SK-N-SH (cell line): ENCODE measurements at regions not wholly inside any gene's neighbourhood (a gene's known extent, or its start where the extent isn't known, plus 50 kb on each side); places are given as distances from the start of the nearest gene placed in this dataset.

ENCODE experiments used
- CTCF ChIA-PET: fragments of 300-600, 350-600 bp; formaldehyde crosslinking; extraction: SDS; loops from one replicate; lab custom pipeline; 2021; lab: Yijun Ruan, JAX
- POLR2A ChIA-PET: fragments of 350-600 bp; sonication (Branson Sonifier 250); formaldehyde crosslinking; extraction: SDS; loops from one replicate; lab custom pipeline; 2020; ENCODE audit warnings: antibody characterized with exemption, inconsistent platforms; lab: Yijun Ruan, JAX
- DNase-seq: peaks from one replicate; pipeline ENCODE4 v3.0.0; 2012
- H2AFZ ChIP-seq: fragments of 200-600 bp; sonication (generic); 2 replicates; pipeline ENCODE4 v1.8.1; 2016; ENCODE audit warnings: antibody characterized with exemption, mild to moderate bottlenecking, low read depth
- H3F3A ChIP-seq: fragments of 200-600 bp; sonication (generic); replicated peaks from 2 replicates; pipeline ENCODE3; 2016; ENCODE audit warnings: antibody characterized with exemption, mild to moderate bottlenecking; ENCODE audit not compliant: insufficient read depth
- H3K27ac ChIP-seq, 2 experiments: fragments of 200-500 bp in 1 of 2; fragments of 200-600 bp in 1 of 2; sonication (Bioruptor generic) in 1 of 2; sonication (generic), shearing (Covaris generic) in 1 of 2; 2 replicates each; pipeline versions ENCODE4 v1.5.1 to v1.6.1; 2014 to 2016; ENCODE audit warnings: low read depth in 2 of 2, inconsistent platforms in 1 of 2, low read length in 1 of 2, mild to moderate bottlenecking in 1 of 2, mixed read lengths in 1 of 2
- H3K27me3 ChIP-seq: fragments of 200-600 bp; sonication (generic), shearing (Covaris generic); 2 replicates; pipeline ENCODE4 v1.6.1; 2016; ENCODE audit warnings: mixed run types; ENCODE audit not compliant: insufficient read depth
- H3K36me3 ChIP-seq, 2 experiments: fragments of 200-500 bp in 1 of 2; fragments of 200-600 bp in 1 of 2; sonication (Bioruptor generic) in 1 of 2; sonication (generic) in 1 of 2; replicated peaks in 1 of 2; 2 replicates each; pipeline versions ENCODE3 to v1.5.1; 2014 to 2016; ENCODE audit warnings: low read length in 1 of 2, mild to moderate bottlenecking in 1 of 2; ENCODE audit not compliant: insufficient read depth in 2 of 2, control insufficient read depth in 1 of 2
- H3K4me1 ChIP-seq, 2 experiments: fragments of 200-500 bp in 1 of 2; fragments of 200-600 bp in 1 of 2; sonication (Bioruptor generic) in 1 of 2; sonication (generic), shearing (Covaris generic) in 1 of 2; 2 replicates each; pipeline versions ENCODE4 v1.5.1 to v1.6.1; 2014 to 2016; ENCODE audit warnings: low read depth in 1 of 2, low read length in 1 of 2, mixed run types in 1 of 2; ENCODE audit not compliant: insufficient read depth in 2 of 2, control insufficient read depth in 1 of 2
- H3K4me2 ChIP-seq: fragments of 200-600 bp; sonication (generic), shearing (Covaris generic); 2 replicates; pipeline ENCODE4 v1.6.1; 2017; ENCODE audit warnings: mixed run types
- H3K4me3 ChIP-seq, 2 experiments: fragments of 200-500 bp in 1 of 2; fragments of 200-600 bp in 1 of 2; sonication (Bioruptor generic) in 1 of 2; sonication (generic), shearing (Covaris generic) in 1 of 2; 2 replicates each; pipeline versions ENCODE4 v1.5.1 to v1.8.1; 2014 to 2016; ENCODE audit warnings: low read depth in 2 of 2, inconsistent platforms in 1 of 2, low read length in 1 of 2, mild to moderate bottlenecking in 1 of 2, mixed read lengths in 1 of 2, moderate library complexity in 1 of 2
- H3K79me2 ChIP-seq: fragments of 200-600 bp; sonication (generic); 2 replicates; pipeline ENCODE4 v1.8.1; 2017; ENCODE audit warnings: mild to moderate bottlenecking; ENCODE audit not compliant: insufficient read depth
- H3K9ac ChIP-seq: fragments of 200-600 bp; sonication (generic); 2 replicates; pipeline ENCODE4 v1.6.1; 2017; ENCODE audit warnings: mixed run types
- H3K9me2 ChIP-seq: fragments of 200-600 bp; sonication (generic); 2 replicates; pipeline ENCODE4 v1.6.1; 2017; ENCODE audit warnings: mixed run types
- H3K9me3 ChIP-seq: fragments of 200-600 bp; sonication (generic); 2 replicates; pipeline ENCODE4 v1.6.1; 2017; ENCODE audit warnings: mixed run types, mild to moderate bottlenecking, moderate library complexity
- H4K20me1 ChIP-seq: fragments of 200-600 bp; sonication (generic); 2 replicates; pipeline ENCODE4 v1.6.1; 2017; ENCODE audit warnings: mild to moderate bottlenecking, mixed run types; ENCODE audit not compliant: insufficient read depth
- CHD2 ChIP-seq: fragments of 150-350 bp; IDR thresholded peaks from 2 replicates; pipeline ENCODE4 v1.6.1; 2018; ENCODE audit warnings: low read length; ENCODE audit not compliant: partially characterized antibody
- EP300 ChIP-seq, 2 experiments: IDR thresholded peaks; 2 replicates each; pipeline versions ENCODE4 v1.4.0 to v1.6.1; 2012; ENCODE audit warnings: borderline replicate concordance in 1 of 2, low read depth in 1 of 2, low read length in 1 of 2
- EZH2phosphoT487 ChIP-seq: fragments of 200-600 bp; sonication (generic); IDR thresholded peaks from 2 replicates; pipeline ENCODE4 v1.6.1; 2017; ENCODE audit warnings: low read depth, mixed run types, mild to moderate bottlenecking, antibody characterized with exemption, moderate library complexity, borderline replicate concordance
- FOSL2 ChIP-seq: IDR thresholded peaks from 2 replicates; pipeline ENCODE4 v1.4.0; 2012; ENCODE audit warnings: low read depth, mild to moderate bottlenecking, moderate library complexity, borderline replicate concordance
- FOXJ3 ChIP-seq: sonication (generic); formaldehyde crosslinking; IDR thresholded peaks from 2 replicates; pipeline ENCODE4 v1.5.1; 2020; ENCODE audit warnings: mild to moderate bottlenecking, missing genetic modification reagents
- FOXM1 ChIP-seq: IDR thresholded peaks from 2 replicates; pipeline ENCODE4 v1.4.0; 2012; ENCODE audit warnings: low read depth, mild to moderate bottlenecking
- GABPA ChIP-seq: IDR thresholded peaks from 2 replicates; pipeline ENCODE4 v1.4.0; 2012; ENCODE audit warnings: low read depth, mild to moderate bottlenecking
- GATA2 ChIP-seq: sonication (generic); formaldehyde crosslinking; IDR thresholded peaks from 2 replicates; pipeline ENCODE4 v1.5.0; 2020; ENCODE audit warnings: mild to moderate bottlenecking, missing genetic modification reagents
- JUND ChIP-seq: IDR thresholded peaks from 2 replicates; pipeline ENCODE4 v1.4.0; 2012
- MAX ChIP-seq: IDR thresholded peaks from 2 replicates; pipeline ENCODE4 v1.4.0; 2012; ENCODE audit warnings: low read depth
- MXI1 ChIP-seq: IDR thresholded peaks from 2 replicates; pipeline ENCODE4 v1.6.1; 2012; ENCODE audit warnings: mild to moderate bottlenecking, low read depth, low read length, improper control_type of control experiment
- NFIC ChIP-seq: IDR thresholded peaks from 2 replicates; pipeline ENCODE4 v1.4.0; 2012; ENCODE audit warnings: borderline replicate concordance
- PBX3 ChIP-seq: IDR thresholded peaks from 2 replicates; pipeline ENCODE4; 2012
- POLR2AphosphoS5 ChIP-seq: IDR thresholded peaks from 2 replicates; pipeline ENCODE4 v1.6.1; 2012; ENCODE audit warnings: low read depth, low read length
- RFX5 ChIP-seq: IDR thresholded peaks from 2 replicates; pipeline ENCODE4 v1.6.1; 2012; ENCODE audit warnings: mild to moderate bottlenecking, improper control_type of control experiment, low read length
- RXRA ChIP-seq: IDR thresholded peaks from 2 replicates; pipeline ENCODE4 v1.4.0; 2012; ENCODE audit warnings: low read depth, mild to moderate bottlenecking, borderline replicate concordance
- SIN3A ChIP-seq: IDR thresholded peaks from 2 replicates; pipeline ENCODE4 v1.6.1; 2012; ENCODE audit warnings: low read depth, mild to moderate bottlenecking, low read length, moderate library complexity, borderline replicate concordance
- WGBS: methylation state at CpG from one replicate; pipeline ENCODE4 v1.1.6; 2017; ENCODE audit warnings: low lambda C conversion rate; 5-methylcytosine and 5-hydroxymethylcytosine counted together
- TF ChIP-seq, protein P1 (sequence below): IDR thresholded peaks from 2 replicates; pipeline ENCODE4 v1.4.0; 2012; ENCODE audit warnings: low read depth, borderline replicate concordance
- TF ChIP-seq, protein P2 (sequence below): fragments of 150-350 bp; IDR thresholded peaks from 2 replicates; pipeline ENCODE4 v1.6.1; 2017; ENCODE audit warnings: antibody characterized with exemption, low read length, low read depth, borderline replicate concordance
- TF ChIP-seq, protein P3 (sequence below): IDR thresholded peaks from 2 replicates; pipeline ENCODE4 v1.4.0; 2012; ENCODE audit warnings: low read depth, borderline replicate concordance

- Histone ChIP-seq H3K4me3 (no peak overlapping the region), H3K27ac (no peak overlapping the region), H2AFZ (no peak overlapping the region), H3K9me3 (no peaks in the 10 kb centered on the region), H3K36me3 (no peaks in the 10 kb centered on the region), H3K27me3 (peaks cover 10% of the 10 kb centered on the region; the same call in 1 of the 2 replicates), H3K9me2 (no peaks in the 10 kb centered on the region), H4K20me1 (no peaks in the 10 kb centered on the region), H3K4me1 (peaks cover 0 to 8% of the 10 kb centered on the region in 2 experiments; a peak in 2 of 4 replicates), H3F3A (peaks cover 15% of the 10 kb centered on the region), H3K9ac (no peak overlapping the region), H3K79me2 (no peaks in the 10 kb centered on the region), H3K4me2 (no peak overlapping the region)
- CTCF ChIA-PET: interaction anchor here (1.0 kb wide), 1 partner anchor 8 kb away, joined by 3 read pairs; no protein-coding TSS in a partner anchor
- POLR2A ChIA-PET: no interaction called here
- WGBS: 60% methylated on average over 5 of the region's 5 CpGs
- TF ChIP-seq MXI1 (no peak), EZH2phosphoT487 (no peak), POLR2AphosphoS5 (no peak), GATA2 (CRISPR knock-in tag) (no peak), FOSL2 (no peak), SIN3A (no peak), RFX5 (no peak), JUND (no peak), RXRA (no peak), FOXM1 (no peak), FOXJ3 (CRISPR knock-in tag) (no peak), NFIC (no peak), MAX (no peak), CHD2 (no peak), EP300 (IDR thresholded peaks at IDR 0.05; ENCODE audit: borderline replicate concordance in 1 of 2, low read depth in 1 of 2, low read length in 1 of 2) (no peak), PBX3 (no peak), GABPA (no peak)
- TF ChIP-seq, protein P1, sequence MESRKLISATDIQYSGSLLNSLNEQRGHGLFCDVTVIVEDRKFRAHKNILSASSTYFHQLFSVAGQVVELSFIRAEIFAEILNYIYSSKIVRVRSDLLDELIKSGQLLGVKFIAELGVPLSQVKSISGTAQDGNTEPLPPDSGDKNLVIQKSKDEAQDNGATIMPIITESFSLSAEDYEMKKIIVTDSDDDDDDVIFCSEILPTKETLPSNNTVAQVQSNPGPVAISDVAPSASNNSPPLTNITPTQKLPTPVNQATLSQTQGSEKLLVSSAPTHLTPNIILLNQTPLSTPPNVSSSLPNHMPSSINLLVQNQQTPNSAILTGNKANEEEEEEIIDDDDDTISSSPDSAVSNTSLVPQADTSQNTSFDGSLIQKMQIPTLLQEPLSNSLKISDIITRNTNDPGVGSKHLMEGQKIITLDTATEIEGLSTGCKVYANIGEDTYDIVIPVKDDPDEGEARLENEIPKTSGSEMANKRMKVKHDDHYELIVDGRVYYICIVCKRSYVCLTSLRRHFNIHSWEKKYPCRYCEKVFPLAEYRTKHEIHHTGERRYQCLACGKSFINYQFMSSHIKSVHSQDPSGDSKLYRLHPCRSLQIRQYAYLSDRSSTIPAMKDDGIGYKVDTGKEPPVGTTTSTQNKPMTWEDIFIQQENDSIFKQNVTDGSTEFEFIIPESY: no peak
- TF ChIP-seq, protein P2, sequence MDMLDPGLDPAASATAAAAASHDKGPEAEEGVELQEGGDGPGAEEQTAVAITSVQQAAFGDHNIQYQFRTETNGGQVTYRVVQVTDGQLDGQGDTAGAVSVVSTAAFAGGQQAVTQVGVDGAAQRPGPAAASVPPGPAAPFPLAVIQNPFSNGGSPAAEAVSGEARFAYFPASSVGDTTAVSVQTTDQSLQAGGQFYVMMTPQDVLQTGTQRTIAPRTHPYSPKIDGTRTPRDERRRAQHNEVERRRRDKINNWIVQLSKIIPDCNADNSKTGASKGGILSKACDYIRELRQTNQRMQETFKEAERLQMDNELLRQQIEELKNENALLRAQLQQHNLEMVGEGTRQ: no peak
- TF ChIP-seq, protein P3, sequence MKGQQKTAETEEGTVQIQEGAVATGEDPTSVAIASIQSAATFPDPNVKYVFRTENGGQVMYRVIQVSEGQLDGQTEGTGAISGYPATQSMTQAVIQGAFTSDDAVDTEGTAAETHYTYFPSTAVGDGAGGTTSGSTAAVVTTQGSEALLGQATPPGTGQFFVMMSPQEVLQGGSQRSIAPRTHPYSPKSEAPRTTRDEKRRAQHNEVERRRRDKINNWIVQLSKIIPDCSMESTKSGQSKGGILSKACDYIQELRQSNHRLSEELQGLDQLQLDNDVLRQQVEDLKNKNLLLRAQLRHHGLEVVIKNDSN: no peak
- no peak for DNase-seq
Observed at GRCh38 chr20:25140968-25141367, 54.5 kb upstream of the ENTPD6 start.
